Thyroid gland (tissue), 4 donors: ENCODE measurements at regions not wholly inside any gene's neighbourhood (a gene's known extent, or its start where the extent isn't known, plus 50 kb on each side); places are given as distances from the start of the nearest gene placed in this dataset.

Experiments
- DNase-seq, 2 donors: peaks; one replicate each; pipeline ENCODE4 v3.0.0-alpha.2; 2019
- H3K27ac ChIP-seq, 3 donors: fragments of 200-600 bp; sonication (generic); 1 replicate in 2 of 3; 2 replicates in 1 of 3; pipeline ENCODE4 v1.5.1; 2016 to 2019; ENCODE audit warnings: mild to moderate bottlenecking in 1 of 3, moderate library complexity in 1 of 3
- H3K27me3 ChIP-seq: fragments of 200-600 bp; sonication (generic); one replicate; pipeline ENCODE4 v1.5.1; 2019
- H3K36me3 ChIP-seq, 2 donors: fragments of 200-600 bp; sonication (generic); one replicate each; pipeline ENCODE4 v1.5.1; 2016 to 2019
- H3K4me1 ChIP-seq, 2 donors: fragments of 200-600 bp; sonication (generic); one replicate each; pipeline ENCODE4 v1.5.1; 2017 to 2019
- H3K4me3 ChIP-seq, 3 donors: fragments of 200-600 bp; sonication (generic); replicated peaks in 1 of 3; 1 replicate in 2 of 3; 2 replicates in 1 of 3; pipeline ENCODE4 v1.5.1; 2016; ENCODE audit warnings: mild to moderate bottlenecking in 1 of 3
- H3K9me3 ChIP-seq: fragments of 200-600 bp; sonication (generic); one replicate; pipeline ENCODE4 v1.5.1; 2017
- CTCF ChIP-seq, 6 experiments: fragments of 200-600 bp in 3 of 6; fragments of 450-650 bp in 3 of 6; sonication (generic) in 3 of 6; IDR thresholded peaks; one replicate each; pipeline ENCODE4 v1.5.1; 2016 to 2019; ENCODE audit warnings: antibody characterized with exemption in 6 of 6, mild to moderate bottlenecking in 2 of 6, inconsistent platforms in 1 of 6, moderate library complexity in 1 of 6
- POLR2A ChIP-seq, 2 donors: fragments of 450-650 bp; IDR thresholded peaks; one replicate each; pipeline ENCODE4 v1.6.1; 2017; ENCODE audit warnings: antibody characterized with exemption in 2 of 2, mild to moderate bottlenecking in 2 of 2, moderate library complexity in 1 of 2
- WGBS, 2 donors: methylation state at CpG; one replicate each; pipeline ENCODE4 v1.1.5; 2017; 5-methylcytosine and 5-hydroxymethylcytosine counted together
- intact Hi-C: fragments of 100-400 bp; cut with DNase I; formaldehyde crosslinking; loops from one replicate; pipeline ENCODE4 v1.15.1; 2023

GRCh38 chr10:123552760-123553554 lies 113.2 kb upstream of the GPR26 start:
- Histone ChIP-seq H3K27ac (no peak overlapping the region), H3K27me3 (no peaks in the 10 kb centered on the region), H3K9me3 (no peaks in the 10 kb centered on the region), H3K4me1 (no peaks in the 10 kb centered on the region), H3K36me3 (no peaks in the 10 kb centered on the region), H3K4me3 (no peak overlapping the region)
- intact Hi-C loops, result no loop called here
- no peak for DNase-seq
- TF ChIP-seq CTCF (IDR thresholded peaks at IDR 0.05), result no peak
- TF ChIP-seq POLR2A (IDR thresholded peaks at IDR 0.05), result no peak
- 84 to 85% methylated on average over 8 to 10 of the region's 11 CpGs for WGBS, 2 donors

- Histone ChIP-seq H3K9me3 (no peaks in the 10 kb centered on the region), H3K36me3 (no peaks in the 10 kb centered on the region), H3K27ac (no peak overlapping the region), H3K4me1 (no peaks in the 10 kb centered on the region), H3K4me3 (no peak overlapping the region), H3K27me3 (no peaks in the 10 kb centered on the region)
- no peak for DNase-seq
- TF ChIP-seq CTCF (IDR thresholded peaks at IDR 0.05), result no peak
- TF ChIP-seq POLR2A (IDR thresholded peaks at IDR 0.05), result no peak
- intact Hi-C loops, result no loop called here
- WGBS, 2 donors, result 64 to 65% methylated on average over 10 of the region's 10 CpGs
Measured at GRCh38 chr10:123553810-123554430, 112.2 kb upstream of the GPR26 start.

- no peak for DNase-seq
- intact Hi-C loops, result loop anchor here (5.0 kb wide), 1 partner anchor 422 kb away; no protein-coding TSS in a partner anchor
- no peak for TF ChIP-seq POLR2A (IDR thresholded peaks at IDR 0.05)
- no peak for TF ChIP-seq CTCF (IDR thresholded peaks at IDR 0.05)
- no peaks in the 10 kb centered on the region for H3K27me3 ChIP-seq
- 80 to 83% methylated on average over 8 of the region's 8 CpGs for WGBS, 2 donors
- no peaks in the 10 kb centered on the region for H3K36me3 ChIP-seq
- no peak overlapping the region for H3K27ac ChIP-seq
- H3K4me1 ChIP-seq, result no peaks in the 10 kb centered on the region
- no peaks in the 10 kb centered on the region for H3K9me3 ChIP-seq
- H3K4me3 ChIP-seq, result no peak overlapping the region
Measured at GRCh38 chr10:123554656-123555055, 111.5 kb upstream of the GPR26 start.

- H3K9me3 ChIP-seq, result no peaks in the 10 kb centered on the region
- H3K27ac ChIP-seq, result no peak overlapping the region
- no peak for TF ChIP-seq POLR2A (IDR thresholded peaks at IDR 0.05)
- TF ChIP-seq CTCF (IDR thresholded peaks at IDR 0.05), result no peak
- H3K27me3 ChIP-seq, result no peaks in the 10 kb centered on the region
- intact Hi-C loops, result loop anchor here (5.0 kb wide), 1 partner anchor 423 kb away; no protein-coding TSS in a partner anchor
- no peak overlapping the region for H3K4me3 ChIP-seq
- no peaks in the 10 kb centered on the region for H3K36me3 ChIP-seq
- WGBS, 2 donors, result 91 to 93% methylated on average over 4 of the region's 4 CpGs
- DNase-seq, result no peak
- H3K4me1 ChIP-seq, result no peaks in the 10 kb centered on the region
Measured at GRCh38 chr10:123555616-123556015, 110.5 kb upstream of the GPR26 start.

- Histone ChIP-seq H3K27ac (no peak overlapping the region), H3K4me3 (no peak overlapping the region), H3K9me3 (no peaks in the 10 kb centered on the region), H3K4me1 (no peaks in the 10 kb centered on the region), H3K27me3 (no peaks in the 10 kb centered on the region), H3K36me3 (no peaks in the 10 kb centered on the region)
- WGBS, 2 donors, result 82 to 87% methylated on average over 7 of the region's 7 CpGs
- DNase-seq, result no peak
- intact Hi-C loops, result loop anchor here (5.0 kb wide), 1 partner anchor 424 kb away; no protein-coding TSS in a partner anchor
- TF ChIP-seq POLR2A (IDR thresholded peaks at IDR 0.05), result no peak
- no peak for TF ChIP-seq CTCF (IDR thresholded peaks at IDR 0.05)
Measured at GRCh38 chr10:123556049-123556448, 110.1 kb upstream of the GPR26 start.
